ENCODE measurements at regions not wholly inside any gene's neighbourhood (a gene's known extent, or its start where the extent isn't known, plus 50 kb on each side); places are given as distances from the start of the nearest gene placed in this dataset.
"Not testable (repeated sequence)": the region's sequence is repeated elsewhere in the genome, so short reads cannot be mapped to it uniquely, and the experiment has no call there.

DNA sequence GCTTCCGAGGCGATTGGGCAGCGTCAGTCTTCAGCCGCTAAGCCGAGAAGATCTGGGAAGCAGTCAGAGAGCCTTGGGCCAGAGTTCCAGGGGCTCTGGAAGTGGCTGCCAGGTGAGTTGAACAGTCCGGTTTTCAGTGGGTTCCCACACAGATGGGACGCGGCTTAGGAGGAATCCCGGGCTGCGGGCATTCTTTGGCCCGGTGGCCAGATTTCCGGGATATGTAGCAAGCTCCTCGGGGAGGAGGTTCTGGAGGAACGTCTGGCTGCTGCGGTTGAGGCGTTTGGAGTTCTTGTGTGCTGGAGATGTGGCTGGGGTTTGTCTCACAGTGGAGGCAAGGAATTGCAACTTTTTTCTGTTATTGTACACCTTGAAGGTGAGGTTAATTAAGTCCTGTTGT is 182.6 kb downstream of the CD83 start:
- not testable (repeated sequence) for DNase-seq

DNA sequence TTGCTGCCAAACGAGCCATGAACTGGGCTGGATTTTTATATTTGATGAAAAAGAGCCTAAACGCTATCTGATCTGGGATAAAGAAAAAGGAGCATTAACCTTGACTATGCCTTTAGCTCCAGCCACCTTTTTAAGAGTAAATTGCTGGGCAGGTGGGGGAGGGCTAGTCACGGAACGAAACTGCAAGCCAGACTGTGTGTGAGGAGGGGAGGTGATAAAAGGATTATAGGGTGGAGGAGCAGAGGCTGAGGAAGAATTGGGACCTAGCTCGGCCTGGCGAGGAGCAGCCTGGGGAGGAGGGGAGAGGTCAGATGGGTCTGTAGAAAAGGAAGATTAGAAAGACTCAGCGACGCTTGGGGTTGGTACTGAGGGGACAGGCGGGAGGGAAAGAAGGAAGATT is 183.1 kb downstream of the CD83 start:
- DNase-seq: not testable (repeated sequence)

DNA sequence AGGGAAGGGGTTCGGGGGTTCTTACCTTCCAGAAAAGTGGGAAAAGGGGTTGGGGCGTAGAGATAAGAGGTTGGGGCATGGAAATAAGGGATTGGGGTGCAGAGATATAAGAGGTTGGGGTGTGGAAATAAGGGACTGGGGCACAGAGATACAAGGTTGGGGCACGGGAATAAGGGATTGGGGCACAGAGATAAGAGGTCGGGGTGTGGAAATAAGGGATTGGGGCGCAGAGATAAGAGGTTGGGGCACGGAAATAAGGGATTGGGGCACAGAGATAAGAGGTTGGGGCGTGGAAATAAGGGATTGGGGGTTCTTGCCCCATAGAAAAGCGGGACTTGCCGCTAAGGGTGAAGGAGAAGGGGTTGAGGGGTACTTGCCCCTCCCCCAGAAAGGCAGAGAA is 183.9 kb downstream of the CD83 start:
- DNase-seq: not testable (repeated sequence)

DNA sequence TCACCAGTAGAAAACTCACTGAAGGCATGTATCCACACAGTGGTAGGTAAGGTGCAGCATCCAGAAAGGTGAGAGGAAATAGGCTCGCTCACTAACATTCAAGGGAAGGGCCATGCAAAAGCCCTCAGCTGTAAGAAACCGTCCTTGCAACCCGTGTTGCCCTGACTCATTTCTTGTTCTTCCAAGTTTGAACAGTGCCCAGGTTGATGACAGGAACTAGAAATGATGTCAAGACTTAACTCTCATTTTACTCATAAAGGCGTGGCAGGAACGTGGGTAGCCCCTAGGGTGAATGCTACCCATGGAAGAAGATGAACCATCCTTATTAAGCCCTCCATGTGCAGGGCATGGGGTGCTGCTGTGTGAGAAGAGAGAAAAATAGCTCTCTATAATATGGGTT is 187.6 kb downstream of the CD83 start:
- no peak for DNase-seq

DNA sequence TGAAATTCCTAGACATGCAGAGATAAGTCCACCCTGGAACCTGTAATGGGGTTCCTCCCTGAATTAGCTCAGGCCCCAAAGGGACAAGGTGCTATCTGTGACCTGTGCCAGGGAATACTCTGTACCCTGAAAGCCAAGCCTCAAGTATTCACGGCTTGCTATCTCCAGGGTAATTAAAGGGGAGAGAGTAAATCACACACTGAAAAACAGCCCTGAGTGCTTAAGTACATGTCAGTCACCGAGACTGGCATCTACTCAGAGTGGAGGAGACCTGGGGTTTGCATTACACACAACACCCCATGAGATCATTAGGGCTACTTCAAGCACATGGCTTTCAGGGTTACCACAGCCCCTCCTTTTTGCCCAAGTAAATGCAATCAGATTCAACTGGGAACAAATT is 188.1 kb downstream of the CD83 start:
- DNase-seq: no peak

DNA sequence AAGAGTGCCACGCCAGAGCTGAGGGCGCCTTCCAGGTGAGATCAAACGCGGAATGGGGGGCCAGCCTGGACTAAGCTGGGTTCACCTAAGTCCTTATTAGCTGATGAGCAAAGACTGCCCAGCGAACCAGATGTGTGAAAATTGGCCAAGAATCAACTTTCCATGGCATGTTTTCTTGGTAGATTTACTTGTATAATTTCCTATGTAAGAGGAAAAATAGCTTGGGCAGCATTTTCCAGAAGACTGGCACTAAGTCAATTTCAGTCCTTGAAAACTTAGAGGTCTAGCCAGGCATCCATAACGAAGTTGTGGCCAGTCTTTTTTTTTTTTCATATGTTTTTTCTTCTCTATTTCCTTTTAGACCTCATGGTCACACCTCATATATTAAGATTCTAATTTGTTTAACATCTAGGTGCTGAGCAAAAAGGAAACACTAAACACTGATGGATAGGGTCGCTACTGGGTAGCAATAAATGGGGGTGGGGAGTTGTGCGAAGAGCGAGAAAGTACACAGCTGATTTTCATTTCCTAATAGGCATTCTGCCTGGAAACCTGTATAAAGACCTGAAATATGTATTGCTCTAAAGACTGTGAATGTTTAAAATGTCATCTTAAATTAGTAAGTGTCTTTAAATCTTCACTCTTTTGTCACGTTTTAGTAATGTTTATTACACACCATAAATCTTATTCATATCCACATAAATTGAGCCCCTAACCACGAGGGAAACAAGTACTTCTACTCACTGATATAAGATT is 188.8 kb downstream of the CD83 start:
- DNase-seq: no peak

DNA sequence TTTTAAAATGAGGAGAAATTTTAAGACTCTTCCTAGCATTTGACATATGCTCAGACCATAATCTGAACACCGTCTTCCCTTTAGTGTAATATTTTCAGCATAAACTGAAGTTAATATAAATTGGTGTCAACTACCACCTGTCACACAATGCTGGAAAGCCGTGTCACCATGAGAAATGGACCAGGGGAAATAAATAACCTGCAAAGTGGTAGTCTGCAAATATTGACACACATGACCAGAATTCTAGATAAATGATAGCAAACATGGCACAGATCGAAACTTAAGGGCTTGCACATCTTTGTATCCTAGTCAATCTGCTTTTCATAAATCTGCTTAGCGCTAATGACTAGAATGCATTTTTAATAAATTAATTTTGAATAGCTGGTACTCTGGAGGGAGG is 191.9 kb downstream of the CD83 start:
- DNase-seq: no peak

DNA sequence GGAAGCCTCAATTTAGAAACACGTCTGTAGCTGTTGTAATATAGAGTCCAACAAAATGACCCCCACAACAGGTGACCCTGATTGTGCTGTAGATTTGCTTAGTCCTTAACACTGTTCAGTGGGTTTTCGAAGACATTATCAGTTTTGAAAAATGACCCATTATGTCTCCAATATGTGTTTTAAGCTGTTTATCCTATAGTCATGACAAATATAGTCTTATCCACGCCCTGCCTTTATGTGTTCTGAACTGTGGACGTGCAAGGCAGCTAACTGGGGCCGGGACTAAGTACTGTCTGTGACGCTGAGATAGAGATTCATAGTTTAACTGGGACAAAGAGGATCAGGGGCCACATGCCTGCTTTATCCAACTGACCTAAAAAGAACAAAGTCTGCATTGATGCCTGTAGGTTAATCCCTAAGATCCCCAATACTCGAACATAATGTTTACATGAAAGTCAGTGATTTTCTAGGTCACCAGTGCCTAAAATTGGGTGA is 192.4 kb downstream of the CD83 start:
- DNase-seq: no peak

DNA sequence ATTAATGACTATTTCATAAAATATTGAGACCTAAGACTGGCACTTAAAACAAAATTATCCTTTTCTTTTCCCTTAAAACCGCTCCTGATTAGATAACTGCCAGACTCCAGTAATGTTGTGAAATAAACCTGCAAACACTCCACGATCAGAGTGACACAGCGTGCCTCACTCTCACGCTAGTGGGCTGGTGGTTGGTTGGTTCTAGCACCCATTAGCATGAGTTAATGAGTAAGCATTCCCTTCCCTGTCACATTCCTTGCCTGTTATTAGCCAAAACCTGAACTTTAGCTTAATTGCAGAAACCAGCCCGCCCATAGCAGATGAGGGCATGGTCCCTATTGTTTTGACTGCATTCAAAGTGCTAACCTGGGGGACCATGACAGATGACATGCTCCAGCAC is 193.4 kb downstream of the CD83 start:
- DNase-seq: peak; percentile 66

DNA sequence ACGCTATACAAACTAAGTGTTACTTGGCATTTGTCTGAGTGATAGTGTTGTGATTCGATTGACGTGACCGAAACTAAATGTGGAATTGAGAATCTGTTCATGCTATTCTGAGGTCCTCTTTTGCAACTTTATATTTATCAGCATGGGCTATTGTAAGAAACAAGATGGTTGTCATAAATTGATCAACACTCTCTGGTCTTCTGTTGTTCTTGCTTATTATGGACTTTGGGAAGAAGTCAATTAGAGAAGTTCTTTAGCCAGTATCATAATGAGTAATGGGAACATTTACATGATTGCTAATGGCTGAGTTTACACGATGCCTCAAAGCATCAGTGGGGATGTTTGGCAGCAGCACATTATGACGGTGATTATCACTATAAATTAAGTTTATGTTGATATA is 195.0 kb downstream of the CD83 start:
- peak; percentile 70 for DNase-seq

DNA sequence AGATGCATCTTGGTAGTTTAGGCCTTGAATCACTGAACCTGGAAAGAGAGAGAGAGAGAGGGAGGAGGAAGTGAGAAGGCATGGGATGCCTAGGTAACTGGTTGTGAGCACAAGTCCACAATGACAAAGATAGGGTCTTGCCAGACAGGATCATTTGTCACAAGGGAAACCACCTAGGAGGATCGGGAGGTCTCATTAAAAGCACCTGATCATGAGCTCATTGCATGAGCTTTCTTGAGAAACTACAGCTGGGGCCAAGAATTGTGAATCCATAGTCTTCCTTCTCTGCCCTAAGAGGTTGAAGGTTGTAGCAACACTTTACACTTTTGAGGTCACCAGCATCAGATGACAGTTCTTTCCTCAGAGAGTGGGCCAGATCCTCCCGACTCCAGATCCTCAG is 195.7 kb downstream of the CD83 start:
- DNase-seq: peak; percentile 59

DNA sequence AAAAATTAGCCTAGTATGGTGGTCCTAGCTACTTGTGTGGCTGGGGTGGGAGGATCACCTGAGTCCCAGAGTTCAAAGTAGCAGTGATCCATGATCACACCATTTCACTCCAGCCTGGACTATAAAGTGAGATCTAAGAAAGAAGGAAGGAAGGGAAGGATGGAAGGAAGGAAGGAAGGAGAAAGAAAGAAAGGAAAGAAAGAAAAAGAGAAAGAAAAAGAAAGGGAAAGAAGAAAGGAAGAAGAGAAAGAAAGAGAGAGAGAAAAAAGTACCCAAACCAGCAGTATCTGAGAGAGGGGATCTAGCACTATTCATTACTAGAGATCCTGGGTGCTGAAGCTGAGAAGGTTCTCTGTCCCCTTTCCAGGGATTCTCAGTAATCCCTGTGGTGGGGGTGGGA is 197.8 kb downstream of the CD83 start:
- no peak for DNase-seq

DNA sequence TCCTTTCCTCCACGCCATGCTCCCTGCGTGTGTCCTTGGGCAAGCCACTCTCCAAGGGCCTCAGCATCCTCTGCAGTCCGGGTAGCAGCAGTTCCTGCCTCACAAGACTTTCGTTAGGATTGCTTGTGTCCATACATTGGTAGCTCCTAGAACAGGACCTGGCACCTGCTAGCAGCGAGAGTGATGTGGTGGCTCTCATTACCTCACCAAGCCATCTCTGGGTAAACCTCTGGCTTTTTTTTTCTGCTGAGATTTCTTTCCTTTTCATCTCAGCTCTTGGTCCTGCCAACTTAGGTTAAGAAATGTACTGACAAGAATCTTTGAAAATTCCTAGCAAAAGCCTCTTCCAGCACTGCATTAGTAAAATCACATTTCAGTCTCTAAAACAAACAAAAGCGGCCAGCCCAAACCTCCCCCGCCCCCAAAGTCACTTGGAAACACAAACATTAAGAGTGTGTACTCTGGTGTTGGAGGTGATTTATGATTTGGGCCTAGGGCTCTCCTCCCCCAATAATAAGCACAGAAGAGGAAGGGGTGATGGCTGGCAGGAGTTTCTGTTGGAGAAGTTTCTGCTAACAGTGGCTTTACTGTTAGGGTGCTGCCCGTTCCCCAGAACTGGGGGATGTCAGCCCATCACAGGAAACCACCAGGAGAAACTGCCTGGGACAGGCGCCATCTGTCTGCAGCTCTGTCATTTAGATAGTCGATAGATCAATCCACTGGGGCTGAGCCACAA is 199.2 kb downstream of the CD83 start:
- DNase-seq: no peak

DNA sequence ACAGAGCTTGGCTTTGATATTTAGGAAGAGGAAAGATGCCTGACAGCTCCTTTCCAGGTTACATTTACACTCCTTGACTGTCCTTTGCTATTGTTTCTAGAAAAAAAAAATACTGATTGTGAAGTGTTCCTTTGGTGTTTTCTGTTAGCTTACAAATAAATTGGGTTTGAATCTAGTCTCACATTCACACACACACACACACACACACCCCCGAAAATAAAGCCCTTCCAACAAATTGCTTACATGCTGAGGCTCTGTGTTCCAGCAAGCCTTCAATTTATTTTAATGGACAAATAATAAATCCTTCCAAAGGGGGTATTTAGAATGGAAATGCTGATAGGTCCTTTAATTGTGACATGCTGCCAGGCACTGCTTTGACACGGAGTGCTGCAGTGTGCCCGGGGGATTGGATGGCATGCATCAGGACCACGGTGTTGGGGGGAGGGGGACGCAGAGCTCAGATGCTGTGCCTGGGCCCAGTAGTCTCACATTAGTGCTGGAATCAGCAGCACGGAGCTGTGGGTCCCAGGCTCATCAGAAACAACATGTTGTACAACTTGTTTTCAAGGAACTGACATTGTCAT is 199.9 kb downstream of the CD83 start:
- no peak for DNase-seq

DNA sequence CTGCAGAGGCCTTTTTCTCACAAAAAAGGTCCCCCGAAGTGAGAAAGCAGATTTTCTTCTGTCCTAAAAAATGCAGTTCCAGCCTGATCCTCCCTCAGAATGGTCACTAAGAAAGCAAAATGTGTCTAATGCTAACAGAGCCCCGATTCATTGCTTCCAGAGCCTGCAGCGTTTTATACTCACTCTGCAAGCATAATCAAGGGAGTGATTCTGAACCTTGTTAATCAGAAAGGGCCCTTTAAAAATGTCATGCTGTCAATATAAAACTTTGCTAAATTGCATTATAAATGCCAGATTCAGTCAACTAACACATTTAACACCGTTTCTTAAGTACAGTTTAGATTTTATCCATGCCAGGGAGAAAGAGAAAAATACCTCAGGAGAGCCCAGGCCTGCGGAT is 202.8 kb downstream of the CD83 start:
- no peak for DNase-seq

DNA sequence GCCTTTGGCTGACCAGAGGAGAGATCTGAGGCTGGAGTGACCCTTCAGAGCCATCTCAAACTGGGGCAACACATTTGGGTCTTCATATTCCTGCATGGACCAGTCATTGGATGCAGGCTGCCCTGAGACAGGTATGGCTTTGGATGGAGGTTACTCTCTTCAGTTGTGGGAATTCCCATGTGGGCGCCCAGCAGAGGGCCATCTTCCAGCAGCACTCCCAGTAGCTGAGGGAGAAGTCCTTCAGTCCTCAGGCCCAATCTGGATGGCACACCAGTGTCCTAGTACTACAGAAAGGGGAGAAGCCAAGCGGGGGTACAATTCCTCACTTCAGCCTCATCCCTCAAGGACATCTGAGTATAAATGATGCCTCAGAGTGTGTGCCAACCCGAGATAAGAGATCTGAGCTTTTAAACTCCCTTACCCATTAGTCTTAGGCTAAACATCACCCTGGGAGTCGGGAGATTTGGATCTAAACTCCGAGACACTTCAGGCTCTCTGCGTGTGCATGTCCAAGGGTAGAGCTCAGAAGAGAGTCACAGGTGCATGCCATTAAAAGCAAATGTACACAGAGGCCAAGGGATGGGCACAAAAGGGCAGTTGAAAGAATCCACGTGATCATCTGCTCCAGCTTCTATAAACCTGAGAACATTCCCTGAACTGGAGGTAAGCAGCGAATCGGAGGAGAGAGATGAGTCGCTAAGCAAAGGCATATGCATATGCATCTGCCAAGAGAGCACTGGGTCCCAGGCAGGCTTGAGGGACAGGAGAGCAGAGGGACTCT is 204.6 kb downstream of the CD83 start:
- no peak for DNase-seq

DNA sequence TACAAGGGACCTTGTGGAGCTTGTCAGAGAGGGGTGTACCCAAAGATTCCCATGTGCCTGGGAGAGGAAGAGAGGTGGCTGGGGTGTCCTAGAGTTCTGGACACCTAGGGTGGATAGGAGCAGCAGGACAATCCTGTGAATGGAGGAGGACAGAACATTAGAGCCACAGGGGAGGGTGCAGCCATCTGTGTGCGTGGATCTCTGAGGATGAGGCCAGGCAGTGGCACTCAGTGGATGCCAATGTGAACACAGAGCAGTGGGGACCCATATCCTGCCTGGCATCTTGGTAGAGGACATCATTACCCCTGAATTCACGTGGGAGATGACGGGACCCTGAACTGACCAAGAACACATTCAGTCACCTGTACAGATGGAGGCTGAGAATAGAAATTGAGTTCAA is 205.3 kb downstream of the CD83 start:
- no peak for DNase-seq

DNA sequence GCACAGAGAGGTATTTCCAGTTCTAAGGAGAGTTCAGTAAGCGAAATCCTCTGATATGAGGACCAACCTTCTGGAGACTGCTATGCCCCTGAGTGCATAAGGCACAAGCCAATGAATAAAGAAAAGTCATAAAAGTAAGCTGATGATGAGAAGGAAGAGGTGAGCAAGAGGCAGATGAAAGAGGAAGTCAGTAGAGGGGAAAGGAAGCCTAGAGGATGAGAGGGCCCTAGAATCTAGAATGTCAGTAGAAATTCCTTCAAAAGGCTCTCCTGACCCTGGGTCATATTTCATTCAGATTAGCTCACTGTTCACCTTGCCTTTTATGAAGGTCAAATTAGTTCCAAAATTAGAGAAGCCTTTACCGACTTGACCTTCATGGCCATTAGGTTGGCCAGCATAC is 209.2 kb downstream of the CD83 start:
- no peak for DNase-seq

DNA sequence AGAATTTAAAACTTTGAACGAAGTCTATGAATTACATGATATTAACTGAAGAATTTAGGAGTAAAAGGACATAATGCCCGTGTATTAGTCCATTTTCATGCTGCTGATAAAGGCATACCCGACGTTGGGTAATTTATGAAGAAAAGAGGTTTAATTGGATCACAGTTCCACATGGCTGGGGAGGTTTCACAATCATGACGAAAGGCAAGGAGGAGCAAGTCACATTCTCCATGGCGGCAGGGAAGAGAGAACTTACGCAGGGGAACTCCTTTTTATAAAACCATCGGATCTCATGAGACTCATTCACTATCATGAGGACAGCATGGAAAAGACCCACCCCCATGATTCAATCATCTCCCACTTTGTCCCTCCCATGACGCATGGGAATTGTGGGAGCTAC is 210.6 kb downstream of the CD83 start:
- DNase-seq: no peak

DNA sequence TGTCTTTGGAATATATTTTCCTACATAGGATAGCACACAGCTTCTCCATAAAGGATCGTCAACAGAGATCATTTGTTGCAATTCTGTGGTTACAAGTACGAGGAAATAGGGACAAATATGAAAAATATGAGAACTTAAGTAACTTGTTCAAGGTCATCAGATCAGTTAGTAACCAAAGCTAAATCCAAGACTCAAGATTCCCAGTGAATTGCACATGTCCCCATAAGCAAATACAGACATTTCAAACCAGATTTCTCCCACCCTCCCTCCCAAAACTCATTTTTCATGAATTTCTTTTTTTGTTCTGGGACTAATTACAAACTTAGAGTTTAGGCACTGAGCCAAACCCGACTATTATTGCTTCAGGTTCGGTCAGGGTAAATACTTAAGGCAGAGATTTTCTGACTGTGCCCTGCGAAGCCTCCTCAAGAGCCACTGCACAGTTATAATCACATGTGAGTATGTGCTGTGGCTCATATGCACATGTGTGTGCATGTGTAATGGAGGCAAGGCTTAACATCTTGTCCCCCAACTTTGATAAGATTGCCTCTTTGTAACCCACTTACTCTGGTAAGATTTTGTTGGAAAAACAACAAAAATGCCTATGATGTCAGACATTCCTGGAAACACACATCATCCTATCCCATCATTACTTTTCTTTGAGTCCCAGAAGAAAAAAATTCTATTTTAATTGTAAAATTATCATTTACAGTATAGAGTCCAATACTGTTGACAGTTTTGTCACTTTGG is 216.2 kb downstream of the CD83 start:
- DNase-seq: no peak

DNA sequence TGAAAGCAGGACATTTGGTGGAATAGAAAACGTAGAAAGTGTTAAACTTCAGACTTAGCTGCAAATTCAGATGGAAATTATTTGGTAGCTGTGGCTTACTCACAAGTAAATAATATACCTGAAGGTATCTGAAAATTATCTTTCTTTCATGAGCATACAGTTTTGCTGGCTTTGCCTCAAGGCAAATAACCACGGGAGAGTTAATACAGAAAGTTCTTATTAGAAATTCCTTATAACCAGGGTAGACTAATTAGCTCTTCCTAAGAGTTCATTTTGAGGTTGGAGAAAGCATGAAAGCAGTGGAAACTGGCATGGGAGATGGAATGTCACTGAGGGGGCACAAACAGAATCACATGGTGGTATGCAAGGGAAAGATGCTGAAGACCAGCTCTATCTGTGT is 217.5 kb downstream of the CD83 start:
- no peak for DNase-seq

DNA sequence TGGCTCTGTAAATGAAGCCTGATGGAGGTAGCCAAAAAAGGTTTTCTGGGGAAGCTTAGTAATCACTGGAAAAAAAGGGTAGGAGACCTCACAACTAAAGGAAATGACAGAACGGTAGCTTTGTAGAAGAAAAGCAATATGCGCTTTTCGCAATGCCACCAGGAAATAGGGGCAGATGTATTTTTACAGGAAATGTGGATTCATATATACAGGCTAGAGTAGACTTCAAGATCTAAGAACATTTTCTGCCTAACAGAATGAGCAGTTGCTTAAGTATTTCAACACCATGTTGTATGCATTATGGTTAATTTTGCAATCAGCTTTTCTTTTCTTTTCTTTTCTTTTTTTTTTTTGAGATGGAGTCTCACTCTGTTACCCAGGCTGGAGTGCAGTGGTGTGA is 219.6 kb downstream of the CD83 start:
- DNase-seq: peak; percentile 68

DNA sequence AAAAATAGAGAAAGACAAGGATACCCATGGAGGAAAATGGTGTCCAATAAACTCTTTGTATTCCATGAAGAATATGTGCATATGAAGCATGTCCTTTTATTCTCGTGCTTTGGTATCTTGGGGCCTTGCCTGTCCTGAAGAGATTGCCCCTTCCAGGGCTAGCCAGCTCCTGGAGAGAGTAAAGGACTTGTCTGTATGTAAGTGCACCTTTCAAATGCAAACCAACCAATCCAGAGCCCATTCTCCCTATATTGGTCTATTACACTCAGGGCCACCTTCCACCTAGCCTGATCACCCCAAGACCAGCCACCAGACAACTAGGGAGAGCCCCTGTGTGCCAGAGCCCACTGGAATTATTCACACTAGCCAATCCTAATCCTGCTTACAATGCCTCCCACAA is 221.6 kb downstream of the CD83 start:
- DNase-seq: no peak

All from suppressor macrophage treated with lipopolysaccharide for 4 hours (primary cell).